Astrocyte (in vitro differentiated cells and primary cell): ENCODE measurements at regions not wholly inside any gene's neighbourhood (a gene's known extent, or its start where the extent isn't known, plus 50 kb on each side); places are given as distances from the start of the nearest gene placed in this dataset.

ENCODE experiments used
- DNase-seq: peaks from one replicate; pipeline ENCODE4 v3.0.0-alpha.2; 2010; ENCODE audit warnings: low read depth
- FAIRE-seq: peaks from 2 replicates; lab custom pipeline; 2011; peaks lifted over from hg19 to GRCh38; lab: Jason Lieb, UNC
- H2AFZ ChIP-seq: 2 replicates; pipeline ENCODE4 v1.6.0; 2012; ENCODE audit warnings: low read depth, low read length, inconsistent platforms
- H3K27ac ChIP-seq: 2 replicates; pipeline ENCODE4 v1.5.1; 2011; ENCODE audit warnings: low read depth, low read length, inconsistent platforms
- H3K27me3 ChIP-seq: 2 replicates; pipeline ENCODE4 v1.6.0; 2011; ENCODE audit warnings: low read length, inconsistent platforms; ENCODE audit not compliant: insufficient read depth
- H3K36me3 ChIP-seq: 2 replicates; pipeline ENCODE4 v1.5.1; 2011; ENCODE audit warnings: low read length, inconsistent platforms; ENCODE audit not compliant: insufficient read depth
- H3K4me1 ChIP-seq: 2 replicates; pipeline ENCODE4 v1.5.1; 2011; ENCODE audit warnings: low read length, inconsistent platforms; ENCODE audit not compliant: insufficient read depth
- H3K4me2 ChIP-seq: 2 replicates; pipeline ENCODE4 v1.6.0; 2012; ENCODE audit warnings: low read length, inconsistent platforms
- H3K4me3 ChIP-seq: 2 replicates; pipeline ENCODE4 v1.5.1; 2011; ENCODE audit warnings: low read depth, mild to moderate bottlenecking, low read length, inconsistent platforms; ENCODE audit not compliant: insufficient read depth
- H3K79me2 ChIP-seq: 2 replicates; pipeline ENCODE4 v1.6.0; 2012; ENCODE audit warnings: mild to moderate bottlenecking, low read length, inconsistent platforms; ENCODE audit not compliant: insufficient read depth
- H3K9ac ChIP-seq: 2 replicates; pipeline ENCODE4 v1.6.0; 2012; ENCODE audit warnings: mild to moderate bottlenecking, low read length, inconsistent platforms
- H3K9me3 ChIP-seq: 2 replicates; pipeline ENCODE4 v1.5.1; 2012; ENCODE audit warnings: low read depth, mild to moderate bottlenecking, low read length, inconsistent platforms; ENCODE audit not compliant: insufficient read depth
- H4K20me1 ChIP-seq: 2 replicates; pipeline ENCODE4 v1.6.0; 2012; ENCODE audit warnings: low read length, inconsistent platforms; ENCODE audit not compliant: insufficient read depth
- H3K27ac Mint-ChIP-seq: one replicate; pipeline ENCODE4 v1.8.0; 2021; ENCODE audit warnings: mild to moderate bottlenecking, mixed read lengths; ENCODE audit not compliant: unreplicated experiment
- H3K27me3 Mint-ChIP-seq: one replicate; pipeline ENCODE4 v1.8.0; 2021; ENCODE audit warnings: low read depth, mixed read lengths; ENCODE audit not compliant: unreplicated experiment
- H3K36me3 Mint-ChIP-seq: one replicate; pipeline ENCODE4 v1.8.0; 2021; ENCODE audit warnings: low read depth, mixed read lengths; ENCODE audit not compliant: unreplicated experiment
- H3K4me1 Mint-ChIP-seq: one replicate; pipeline ENCODE4 v1.8.0; 2021; ENCODE audit warnings: low read depth, mixed read lengths; ENCODE audit not compliant: unreplicated experiment
- H3K4me3 Mint-ChIP-seq: one replicate; pipeline ENCODE4 v1.8.0; 2021; ENCODE audit warnings: mild to moderate bottlenecking, moderate library complexity, mixed read lengths; ENCODE audit not compliant: unreplicated experiment
- H3K9me3 Mint-ChIP-seq: one replicate; pipeline ENCODE4 v1.8.0; 2021; ENCODE audit warnings: mild to moderate bottlenecking, mixed read lengths; ENCODE audit not compliant: unreplicated experiment
- EZH2 ChIP-seq: IDR thresholded peaks from 2 replicates; pipeline ENCODE4 v1.6.1; 2012; ENCODE audit warnings: mild to moderate bottlenecking, low read length, inconsistent platforms; ENCODE audit not compliant: insufficient read depth
- TF ChIP-seq, protein P1 (sequence below): IDR thresholded peaks from 2 replicates; pipeline ENCODE4 v1.5.1; 2011; ENCODE audit warnings: low read depth, mild to moderate bottlenecking, inconsistent platforms, low read length, moderate library complexity; ENCODE audit not compliant: insufficient read depth

DNA sequence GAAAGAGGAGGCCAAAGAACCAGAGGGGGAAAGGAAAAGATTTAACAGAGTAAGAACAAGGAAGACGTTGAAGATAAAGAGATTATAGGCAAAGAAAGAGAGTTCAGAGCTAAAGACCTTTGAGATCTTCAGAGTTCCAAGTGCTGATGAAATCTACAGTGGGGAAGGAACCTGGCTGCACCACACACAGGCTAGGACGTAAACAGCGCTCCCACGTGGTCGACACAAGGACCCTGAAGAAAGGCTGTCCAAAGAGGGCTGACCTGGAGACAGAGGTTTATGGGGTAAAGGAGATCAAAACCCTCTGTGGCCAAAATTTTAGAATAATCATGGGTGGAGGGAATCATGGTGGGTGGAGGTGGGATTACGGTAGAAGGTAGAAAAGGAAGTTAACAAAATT, 121.6 kb downstream of the PMP22 start:
- Mint-ChIP-seq H3K36me3 (peaks cover 2% of the 10 kb centered on the region), H3K9me3 (peaks cover 4% of the 10 kb centered on the region), H3K27me3 (no peaks in the 10 kb centered on the region), H3K4me1 (no peaks in the 10 kb centered on the region), H3K27ac (no peak overlapping the region), H3K4me3 (no peak overlapping the region)
- Histone ChIP-seq H3K4me2 (no peak overlapping the region), H3K9ac (no peak overlapping the region), H3K4me3 (no peak overlapping the region), H3K4me1 (no peaks in the 10 kb centered on the region), H3K79me2 (no peaks in the 10 kb centered on the region), H3K27me3 (no peaks in the 10 kb centered on the region), H3K27ac (no peak overlapping the region), H2AFZ (no peak overlapping the region), H3K36me3 (no peaks in the 10 kb centered on the region), H3K9me3 (no peaks in the 10 kb centered on the region), H4K20me1 (no peaks in the 10 kb centered on the region)
- FAIRE-seq (no peak), DNase-seq (no peak)
- TF ChIP-seq, protein P1, sequence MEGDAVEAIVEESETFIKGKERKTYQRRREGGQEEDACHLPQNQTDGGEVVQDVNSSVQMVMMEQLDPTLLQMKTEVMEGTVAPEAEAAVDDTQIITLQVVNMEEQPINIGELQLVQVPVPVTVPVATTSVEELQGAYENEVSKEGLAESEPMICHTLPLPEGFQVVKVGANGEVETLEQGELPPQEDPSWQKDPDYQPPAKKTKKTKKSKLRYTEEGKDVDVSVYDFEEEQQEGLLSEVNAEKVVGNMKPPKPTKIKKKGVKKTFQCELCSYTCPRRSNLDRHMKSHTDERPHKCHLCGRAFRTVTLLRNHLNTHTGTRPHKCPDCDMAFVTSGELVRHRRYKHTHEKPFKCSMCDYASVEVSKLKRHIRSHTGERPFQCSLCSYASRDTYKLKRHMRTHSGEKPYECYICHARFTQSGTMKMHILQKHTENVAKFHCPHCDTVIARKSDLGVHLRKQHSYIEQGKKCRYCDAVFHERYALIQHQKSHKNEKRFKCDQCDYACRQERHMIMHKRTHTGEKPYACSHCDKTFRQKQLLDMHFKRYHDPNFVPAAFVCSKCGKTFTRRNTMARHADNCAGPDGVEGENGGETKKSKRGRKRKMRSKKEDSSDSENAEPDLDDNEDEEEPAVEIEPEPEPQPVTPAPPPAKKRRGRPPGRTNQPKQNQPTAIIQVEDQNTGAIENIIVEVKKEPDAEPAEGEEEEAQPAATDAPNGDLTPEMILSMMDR, result no peak
- TF ChIP-seq EZH2, result no peak

DNA sequence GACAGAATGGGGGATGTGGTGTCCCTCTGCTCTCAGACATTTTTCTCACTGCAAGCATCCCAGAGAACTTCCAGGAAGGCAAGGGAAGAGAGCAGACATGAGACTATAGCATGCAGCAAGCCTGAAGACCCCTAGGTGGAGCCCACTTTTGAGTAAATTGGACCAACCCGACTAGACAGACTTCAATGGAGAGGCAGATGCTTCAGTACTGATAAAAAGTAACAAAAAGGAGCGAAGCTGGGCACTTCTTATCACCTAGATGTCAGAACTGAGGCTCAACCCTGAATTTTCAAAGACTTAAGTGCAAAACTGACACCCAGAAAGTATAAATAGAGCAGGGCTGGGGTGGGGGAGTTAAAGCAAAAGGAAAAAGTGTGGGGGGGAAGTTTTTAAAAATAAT, 130.8 kb downstream of the PMP22 start:
- H3K27me3 ChIP-seq, result no peaks in the 10 kb centered on the region

DNA sequence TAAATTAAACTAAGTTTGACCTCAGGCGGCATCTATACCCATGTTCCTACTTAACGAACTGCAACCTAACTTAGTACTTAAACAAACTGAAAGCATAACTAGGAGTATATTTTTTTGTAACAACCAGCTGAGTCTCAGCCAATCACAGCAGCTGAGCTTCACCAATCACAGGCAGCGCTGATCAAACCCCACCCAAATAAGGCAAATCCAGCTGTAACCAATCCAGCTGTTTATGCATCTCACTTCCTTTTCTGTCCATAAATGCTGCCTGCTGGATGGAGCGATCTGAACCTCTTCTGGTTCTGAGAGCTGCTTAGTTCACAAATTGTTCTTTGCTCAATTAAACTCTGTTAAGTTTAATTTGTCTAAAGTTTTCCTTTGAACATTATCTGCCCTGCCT, 131.3 kb downstream of the PMP22 start:
- Mint-ChIP-seq H3K4me3 (no peak overlapping the region), H3K27me3 (no peaks in the 10 kb centered on the region), H3K4me1 (no peaks in the 10 kb centered on the region), H3K27ac (no peak overlapping the region), H3K36me3 (no peaks in the 10 kb centered on the region), H3K9me3 (no peaks in the 10 kb centered on the region)
- TF ChIP-seq, protein P1, result no peak
- no peak for TF ChIP-seq EZH2
- Histone ChIP-seq H3K4me3 (no peak overlapping the region), H3K9me3 (no peaks in the 10 kb centered on the region), H2AFZ (no peak overlapping the region), H3K79me2 (no peaks in the 10 kb centered on the region), H3K36me3 (no peaks in the 10 kb centered on the region), H4K20me1 (no peaks in the 10 kb centered on the region), H3K27me3 (no peaks in the 10 kb centered on the region), H3K27ac (no peak overlapping the region), H3K4me1 (no peaks in the 10 kb centered on the region), H3K4me2 (no peak overlapping the region), H3K9ac (no peak overlapping the region)
- DNase-seq, result no peak
- FAIRE-seq, result no peak

More for the DNA sequence above, 130.8 kb downstream of the PMP22 start:
- Mint-ChIP-seq H3K4me3 (no peak overlapping the region), H3K27me3 (no peaks in the 10 kb centered on the region), H3K4me1 (no peaks in the 10 kb centered on the region), H3K9me3 (no peaks in the 10 kb centered on the region), H3K27ac (no peak overlapping the region), H3K36me3 (no peaks in the 10 kb centered on the region)
- Histone ChIP-seq H3K27ac (no peak overlapping the region), H3K36me3 (no peaks in the 10 kb centered on the region), H4K20me1 (no peaks in the 10 kb centered on the region), H3K79me2 (no peaks in the 10 kb centered on the region), H3K4me3 (no peak overlapping the region), H2AFZ (no peak overlapping the region), H3K9me3 (no peaks in the 10 kb centered on the region), H3K4me2 (no peak overlapping the region), H3K9ac (no peak overlapping the region), H3K4me1 (no peaks in the 10 kb centered on the region)
- FAIRE-seq (no peak), DNase-seq (no peak)
- TF ChIP-seq EZH2, result no peak
- TF ChIP-seq, protein P1, result no peak
